Keratinocyte (primary cell): ENCODE measurements at regions not wholly inside any gene's neighbourhood (a gene's known extent, or its start where the extent isn't known, plus 50 kb on each side); places are given as distances from the start of the nearest gene placed in this dataset.

ENCODE experiments used
- DNase-seq: peaks from one replicate; pipeline ENCODE4 v3.0.0-alpha.2; 2011; ENCODE audit warnings: low read depth, missing footprints, low spot score
- FAIRE-seq: peaks from 2 replicates; lab custom pipeline; 2011; peaks lifted over from hg19 to GRCh38; lab: Jason Lieb, UNC
- H2AFZ ChIP-seq: 2 replicates; pipeline ENCODE4 v1.6.0; 2012; ENCODE audit warnings: low read length, control low read depth, inconsistent platforms; ENCODE audit not compliant: control insufficient read depth
- H3K27ac ChIP-seq: 2 replicates; pipeline ENCODE4 v1.5.1; 2011; ENCODE audit warnings: low read length; ENCODE audit not compliant: control insufficient read depth, insufficient read depth
- H3K27me3 ChIP-seq: 3 replicates; pipeline ENCODE4 v1.6.0; 2011; ENCODE audit warnings: low read length; ENCODE audit not compliant: control insufficient read depth, insufficient read depth; ENCODE audit errors: extremely low read depth
- H3K36me3 ChIP-seq, 2 experiments: 2 replicates in 1 of 2; 3 replicates in 1 of 2; pipeline ENCODE4 v1.5.1; 2011; ENCODE audit warnings: low read length in 2 of 2, mild to moderate bottlenecking in 1 of 2; ENCODE audit not compliant: control insufficient read depth in 2 of 2, insufficient read depth in 2 of 2; ENCODE audit errors: extremely low read depth in 1 of 2
- H3K4me1 ChIP-seq: 3 replicates; pipeline ENCODE4 v1.5.1; 2011; ENCODE audit warnings: low read length; ENCODE audit not compliant: control insufficient read depth, insufficient read depth; ENCODE audit errors: extremely low read depth
- H3K4me2 ChIP-seq: 3 replicates; pipeline ENCODE4 v1.6.0; 2011; ENCODE audit warnings: low read depth, low read length; ENCODE audit not compliant: control insufficient read depth, insufficient read depth; ENCODE audit errors: extremely low read depth
- H3K4me3 ChIP-seq, 3 experiments: fragments of 200-600 bp in 1 of 3; sonication (generic) in 1 of 3; 2 replicates in 2 of 3; 3 replicates in 1 of 3; pipeline ENCODE4 v1.5.1; 2011 to 2016; ENCODE audit warnings: low read length in 3 of 3, mild to moderate bottlenecking in 3 of 3, control low read depth in 2 of 3, inconsistent platforms in 1 of 3, low read depth in 1 of 3, mixed read lengths in 1 of 3, mixed run types in 1 of 3, moderate library complexity in 1 of 3; ENCODE audit not compliant: control insufficient read depth in 2 of 3, insufficient read depth in 2 of 3; ENCODE audit errors: extremely low read depth in 1 of 3
- H3K79me2 ChIP-seq: 2 replicates; pipeline ENCODE4 v1.6.0; 2012; ENCODE audit warnings: low read length; ENCODE audit not compliant: control insufficient read depth, insufficient read depth
- H3K9ac ChIP-seq: 3 replicates; pipeline ENCODE4 v1.6.0; 2011; ENCODE audit warnings: low read length; ENCODE audit not compliant: control insufficient read depth, insufficient read depth; ENCODE audit errors: extremely low read depth
- H3K9me1 ChIP-seq: 3 replicates; pipeline ENCODE4 v1.6.0; 2011; ENCODE audit warnings: low read length; ENCODE audit not compliant: control insufficient read depth, insufficient read depth; ENCODE audit errors: extremely low read depth
- H3K9me3 ChIP-seq: 2 replicates; pipeline ENCODE4 v1.5.1; 2012; ENCODE audit warnings: low read depth, low read length; ENCODE audit not compliant: control insufficient read depth
- H4K20me1 ChIP-seq: 3 replicates; pipeline ENCODE4 v1.6.0; 2011; ENCODE audit warnings: low read length; ENCODE audit not compliant: control insufficient read depth, insufficient read depth; ENCODE audit errors: extremely low read depth
- CTCF ChIP-seq, 3 experiments: IDR thresholded peaks in 1 of 3; conservative IDR thresholded peaks in 1 of 3; optimal IDR thresholded peaks in 1 of 3; 2 replicates in 2 of 3; 3 replicates in 1 of 3; pipeline versions ENCODE3 to v1.5.1; 2011; ENCODE audit warnings: low read length in 3 of 3, mild to moderate bottlenecking in 3 of 3, moderate library complexity in 2 of 3, control low read depth in 1 of 3, inconsistent platforms in 1 of 3; ENCODE audit not compliant: insufficient read depth in 2 of 3; ENCODE audit errors: extremely low read depth in 1 of 3
- EZH2 ChIP-seq: IDR thresholded peaks from one replicate; pipeline ENCODE4 v1.6.1; 2012; ENCODE audit warnings: inconsistent platforms, mild to moderate bottlenecking, low read length, moderate library complexity
- dilution Hi-C: fragments of 300-500 bp; cut with MboI; formaldehyde crosslinking; loops from one replicate; pipeline ENCODE4 v1.7.0; 2020; ENCODE audit warnings: low sequenced_read_pairs; ENCODE audit not compliant: extremely low pct_ligation_motif_present

DNA sequence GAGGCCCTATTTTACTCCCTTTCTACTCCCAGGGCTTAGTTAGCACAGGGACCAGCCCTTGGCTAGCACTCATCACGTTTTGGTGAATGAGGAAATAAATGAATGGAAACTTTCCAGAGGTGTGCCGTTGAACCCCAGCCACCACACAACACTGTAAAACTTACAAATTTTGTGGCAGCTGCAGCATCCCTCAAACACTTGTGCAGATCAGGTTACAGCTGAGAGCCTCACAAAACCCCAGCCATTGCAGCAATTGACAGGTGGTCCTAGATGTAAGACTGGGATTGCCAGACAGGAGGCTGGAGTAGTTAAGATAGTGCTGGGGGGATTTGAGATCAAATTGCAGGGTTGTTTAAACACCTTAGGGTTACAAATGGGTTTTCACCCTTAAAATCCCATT, 482.2 kb upstream of the KIF2A start:
- Histone ChIP-seq H3K4me1 (no peaks in the 10 kb centered on the region), H3K27me3 (no peaks in the 10 kb centered on the region), H3K9me1 (no peaks in the 10 kb centered on the region), H4K20me1 (no peaks in the 10 kb centered on the region), H3K36me3 (no peaks in the 10 kb centered on the region), H3K9ac (no peak overlapping the region), H3K4me2 (no peak overlapping the region), H2AFZ (no peak overlapping the region), H3K9me3 (no peaks in the 10 kb centered on the region), H3K27ac (no peak overlapping the region), H3K4me3 (no peak overlapping the region), H3K79me2 (no peaks in the 10 kb centered on the region)
- FAIRE-seq (no peak), DNase-seq (no peak)
- TF ChIP-seq EZH2 (no peak), CTCF (optimal IDR thresholded peaks at IDR 0.05 in 1 of 3, IDR thresholded peaks at IDR 0.05 in 1 of 3, conservative IDR thresholded peaks at IDR 0.05 in 1 of 3; ENCODE audit: extremely low read depth in 1 of 3, insufficient read depth in 2 of 3, low read length in 3 of 3) (no peak)
- dilution Hi-C loops = no loop called here

- Histone ChIP-seq H2AFZ (no peak overlapping the region), H3K9me1 (no peaks in the 10 kb centered on the region), H3K4me1 (no peaks in the 10 kb centered on the region), H3K4me2 (no peak overlapping the region), H3K4me3 (no peak overlapping the region), H3K9ac (no peak overlapping the region), H3K27me3 (no peaks in the 10 kb centered on the region), H3K9me3 (no peaks in the 10 kb centered on the region), H3K27ac (no peak overlapping the region), H3K36me3 (no peaks in the 10 kb centered on the region), H3K79me2 (no peaks in the 10 kb centered on the region), H4K20me1 (no peaks in the 10 kb centered on the region)
- DNase-seq (no peak), FAIRE-seq (no peak)
- no peak for TF ChIP-seq EZH2
- TF ChIP-seq CTCF (optimal IDR thresholded peaks at IDR 0.05 in 1 of 3, IDR thresholded peaks at IDR 0.05 in 1 of 3, conservative IDR thresholded peaks at IDR 0.05 in 1 of 3; ENCODE audit: extremely low read depth in 1 of 3, insufficient read depth in 2 of 3, low read length in 3 of 3) = no peak
- dilution Hi-C loops = no loop called here
Observed at GRCh38 chr5:61824396-61824795, 481.6 kb upstream of the KIF2A start.
